Hepatocyte (in vitro differentiated cells): ENCODE measurements at regions not wholly inside any gene's neighbourhood (a gene's known extent, or its start where the extent isn't known, plus 50 kb on each side); places are given as distances from the start of the nearest gene placed in this dataset.

Source experiments
- DNase-seq: peaks from one replicate; pipeline ENCODE4 v3.0.0-alpha.2; 2016; ENCODE audit warnings: low spot score
- H2AFZ ChIP-seq: fragments of 200-600 bp; sonication (generic); 2 replicates; pipeline ENCODE4 v1.6.0; 2016; ENCODE audit warnings: antibody characterized with exemption, mild to moderate bottlenecking
- H3K27ac ChIP-seq: fragments of 200-600 bp; sonication (generic); 2 replicates; pipeline ENCODE4 v1.5.1; 2016; ENCODE audit warnings: mild to moderate bottlenecking
- H3K27me3 ChIP-seq: fragments of 200-600 bp; sonication (generic); 2 replicates; pipeline ENCODE4 v1.6.1; 2016
- H3K36me3 ChIP-seq: fragments of 200-600 bp; sonication (generic); replicated peaks from 2 replicates; pipeline ENCODE4 v1.5.1; 2016; ENCODE audit warnings: low read depth; ENCODE audit not compliant: insufficient read depth
- H3K4me1 ChIP-seq: fragments of 200-600 bp; sonication (generic); 2 replicates; pipeline ENCODE4 v1.5.1; 2016; ENCODE audit warnings: mild to moderate bottlenecking, moderate library complexity; ENCODE audit not compliant: insufficient read depth
- H3K4me2 ChIP-seq: fragments of 200-600 bp; sonication (generic); 2 replicates; pipeline ENCODE4 v1.6.0; 2016
- H3K4me3 ChIP-seq: fragments of 200-600 bp; sonication (generic); 2 replicates; pipeline ENCODE4 v1.5.1; 2016; ENCODE audit warnings: mild to moderate bottlenecking
- H3K79me2 ChIP-seq: fragments of 200-600 bp; sonication (generic); 2 replicates; pipeline ENCODE4 v1.6.0; 2017; ENCODE audit warnings: mild to moderate bottlenecking
- H3K9me2 ChIP-seq: fragments of 200-600 bp; sonication (generic); replicated peaks from 2 replicates; pipeline ENCODE4 v1.6.0; 2017; ENCODE audit warnings: mild to moderate bottlenecking; ENCODE audit not compliant: insufficient read depth
- H3K9me3 ChIP-seq: fragments of 200-600 bp; sonication (generic); 2 replicates; pipeline ENCODE4 v1.5.1; 2016; ENCODE audit warnings: low read depth, mild to moderate bottlenecking
- H4K20me1 ChIP-seq: fragments of 200-600 bp; sonication (generic); 2 replicates; pipeline ENCODE4 v1.6.0; 2016; ENCODE audit warnings: mild to moderate bottlenecking; ENCODE audit not compliant: insufficient read depth, poor library complexity, severe bottlenecking
- CTCF ChIP-seq: fragments of 200-600 bp; sonication (generic); IDR thresholded peaks from 2 replicates; pipeline ENCODE4 v1.5.1; 2016; ENCODE audit warnings: antibody characterized with exemption, mild to moderate bottlenecking; ENCODE audit not compliant: poor library complexity
- EZH2 ChIP-seq: fragments of 200-600 bp; sonication (generic); IDR thresholded peaks from 2 replicates; pipeline ENCODE4 v1.6.1; 2016; ENCODE audit warnings: antibody characterized with exemption, mild to moderate bottlenecking, borderline replicate concordance
- EZH2phosphoT487 ChIP-seq: fragments of 200-600 bp; sonication (generic); IDR thresholded peaks from one replicate; pipeline ENCODE4 v1.6.1; 2018; ENCODE audit warnings: antibody characterized with exemption, mild to moderate bottlenecking, low read depth, moderate library complexity; ENCODE audit not compliant: unreplicated experiment, severe bottlenecking
- WGBS: methylation state at CpG from one replicate; pipeline ENCODE4 v1.1.6; 2016; ENCODE audit warnings: low lambda C conversion rate; ENCODE audit errors: missing lambda C conversion rate; 5-methylcytosine and 5-hydroxymethylcytosine counted together

DNA sequence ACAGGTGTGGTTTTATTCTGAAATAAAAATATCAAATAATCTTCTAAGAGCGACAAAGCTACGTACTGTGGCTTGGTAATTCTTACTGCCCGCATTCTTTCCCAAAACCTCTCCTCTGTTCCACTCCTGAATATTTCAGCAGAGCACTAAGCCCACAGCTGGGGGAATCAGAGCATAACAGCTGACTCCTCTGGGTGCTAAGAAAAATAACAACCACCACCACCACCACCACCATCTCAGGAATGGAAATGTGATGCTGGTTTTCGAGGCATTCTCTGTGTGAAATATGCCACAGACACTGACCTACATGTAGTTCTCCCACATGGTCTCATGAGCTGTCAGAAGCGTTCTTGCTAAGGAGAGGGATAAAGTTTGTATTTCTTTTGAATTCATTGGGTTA lies 183.7 kb downstream of the BMP4 start:
- DNase-seq, result no peak
- 97% methylated on average over 5 of the region's 5 CpGs for WGBS
- no peaks in the 10 kb centered on the region for H3K27me3 ChIP-seq
- H3K4me2 ChIP-seq, result no peak overlapping the region
- H3K9me2 ChIP-seq, result no peaks in the 10 kb centered on the region
- no peak overlapping the region for H3K4me3 ChIP-seq
- no peak overlapping the region for H2AFZ ChIP-seq
- no peak overlapping the region for H3K27ac ChIP-seq
- H3K9me3 ChIP-seq, result no peaks in the 10 kb centered on the region
- TF ChIP-seq CTCF (no peak), EZH2 (no peak), EZH2phosphoT487 (no peak)
- H3K79me2 ChIP-seq, result no peaks in the 10 kb centered on the region
- H3K36me3 ChIP-seq, result no peaks in the 10 kb centered on the region
- H4K20me1 ChIP-seq, result no peaks in the 10 kb centered on the region
- no peaks in the 10 kb centered on the region for H3K4me1 ChIP-seq

DNA sequence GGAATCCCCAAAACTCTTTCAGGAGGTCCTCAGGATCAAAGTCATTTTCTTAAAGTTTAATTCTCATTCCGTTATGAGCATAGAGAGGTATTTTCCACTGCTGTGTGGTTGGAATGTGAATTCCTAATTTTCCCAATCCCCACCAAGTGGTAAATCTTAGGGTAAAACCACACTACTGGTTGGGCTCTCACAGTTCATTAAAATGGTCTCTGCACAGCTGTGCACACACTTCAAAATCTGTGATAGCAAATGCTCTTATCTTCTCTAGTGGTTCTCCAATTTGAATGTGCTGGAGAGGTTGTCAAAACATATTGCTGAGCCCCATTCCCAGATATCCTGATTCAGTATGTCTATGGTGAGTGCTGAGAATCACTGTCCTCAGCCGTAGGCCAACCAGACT lies 189.1 kb downstream of the BMP4 start:
- no peak overlapping the region for H2AFZ ChIP-seq
- WGBS, result 71% methylated on average over 2 of the region's 2 CpGs
- H3K9me3 ChIP-seq, result no peaks in the 10 kb centered on the region
- no peaks in the 10 kb centered on the region for H3K79me2 ChIP-seq
- no peaks in the 10 kb centered on the region for H3K9me2 ChIP-seq
- H3K4me1 ChIP-seq, result peaks cover 9% of the 10 kb centered on the region
- no peaks in the 10 kb centered on the region for H3K36me3 ChIP-seq
- H3K27ac ChIP-seq, result no peak overlapping the region
- no peaks in the 10 kb centered on the region for H4K20me1 ChIP-seq
- TF ChIP-seq CTCF (no peak), EZH2 (no peak), EZH2phosphoT487 (no peak)
- DNase-seq, result no peak
- H3K4me2 ChIP-seq, result no peak overlapping the region
- H3K27me3 ChIP-seq, result no peaks in the 10 kb centered on the region
- H3K4me3 ChIP-seq, result no peak overlapping the region

DNA sequence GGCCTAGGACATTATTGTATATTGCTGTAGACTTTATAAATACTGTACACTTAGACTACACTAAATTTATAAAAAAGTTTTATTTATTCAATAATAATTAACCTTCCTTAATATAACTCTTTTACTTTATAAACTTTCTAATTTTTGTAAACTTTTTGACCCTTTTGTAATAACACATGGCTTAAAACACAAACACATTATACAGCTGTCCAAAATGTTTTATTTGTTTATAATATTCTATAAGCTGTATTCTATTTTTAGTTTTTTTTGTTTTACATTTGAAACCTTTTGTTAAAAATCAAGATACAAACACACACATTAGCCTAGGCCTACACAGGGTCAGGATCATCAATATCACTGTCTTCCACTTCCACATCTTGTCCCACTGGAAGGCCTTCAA lies 190.0 kb downstream of the BMP4 start:
- H3K4me1 ChIP-seq, result peaks cover 9% of the 10 kb centered on the region
- DNase-seq, result no peak
- no peaks in the 10 kb centered on the region for H3K9me3 ChIP-seq
- no peaks in the 10 kb centered on the region for H3K27me3 ChIP-seq
- no peak overlapping the region for H3K27ac ChIP-seq
- TF ChIP-seq EZH2 (no peak), EZH2phosphoT487 (no peak), CTCF (no peak)
- no peaks in the 10 kb centered on the region for H3K9me2 ChIP-seq
- no peaks in the 10 kb centered on the region for H3K36me3 ChIP-seq
- no peaks in the 10 kb centered on the region for H4K20me1 ChIP-seq
- no peak overlapping the region for H3K4me2 ChIP-seq
- no peak overlapping the region for H2AFZ ChIP-seq
- H3K79me2 ChIP-seq, result no peaks in the 10 kb centered on the region
- H3K4me3 ChIP-seq, result no peak overlapping the region

GRCh38 chr14:53766106-53766505 lies 190.5 kb downstream of the BMP4 start:
- no peak overlapping the region for H3K4me2 ChIP-seq
- no peaks in the 10 kb centered on the region for H3K9me3 ChIP-seq
- no peak for TF ChIP-seq EZH2
- TF ChIP-seq CTCF, result no peak
- no peak for TF ChIP-seq EZH2phosphoT487
- no peak overlapping the region for H2AFZ ChIP-seq
- 85% methylated on average over 2 of the region's 2 CpGs for WGBS
- no peak overlapping the region for H3K4me3 ChIP-seq
- peaks cover 9% of the 10 kb centered on the region for H3K4me1 ChIP-seq
- no peaks in the 10 kb centered on the region for H3K79me2 ChIP-seq
- no peaks in the 10 kb centered on the region for H3K9me2 ChIP-seq
- DNase-seq, result no peak
- H4K20me1 ChIP-seq, result no peaks in the 10 kb centered on the region
- no peak overlapping the region for H3K27ac ChIP-seq
- no peaks in the 10 kb centered on the region for H3K27me3 ChIP-seq
- H3K36me3 ChIP-seq, result no peaks in the 10 kb centered on the region
